IMR-90 (cell line): ENCODE measurements at regions not wholly inside any gene's neighbourhood (a gene's known extent, or its start where the extent isn't known, plus 50 kb on each side); places are given as distances from the start of the nearest gene placed in this dataset.

Experiments
- CEBPB ChIP-seq: IDR thresholded peaks from 2 replicates; pipeline ENCODE4 v1.6.1; 2012; ENCODE audit warnings: low read depth, low read length, improper control_type of control experiment
- CTCF ChIP-seq: conservative IDR thresholded peaks from 2 replicates; pipeline ENCODE4 v1.5.1; 2012; ENCODE audit warnings: mild to moderate bottlenecking, low read depth, low read length, improper control_type of control experiment
- FOS ChIP-seq: fragments of 150-350 bp; IDR thresholded peaks from 2 replicates; pipeline ENCODE4 v1.6.1; 2016; ENCODE audit warnings: low read depth, low read length
- MXI1 ChIP-seq: IDR thresholded peaks from 2 replicates; pipeline ENCODE4 v1.6.1; 2012; ENCODE audit warnings: low read depth, mild to moderate bottlenecking, low read length, moderate library complexity, borderline replicate concordance
- NFE2L2 ChIP-seq: fragments of 150-350 bp; IDR thresholded peaks from 2 replicates; pipeline ENCODE4 v1.6.1; 2016; ENCODE audit warnings: low read depth, mild to moderate bottlenecking, low read length
- POLR2A ChIP-seq: IDR thresholded peaks from 2 replicates; pipeline ENCODE4 v1.6.1; 2012; ENCODE audit warnings: mild to moderate bottlenecking, low read depth, low read length
- RAD21 ChIP-seq: IDR thresholded peaks from 2 replicates; pipeline ENCODE4 v1.6.1; 2012; ENCODE audit warnings: low read length, improper control_type of control experiment
- RFX5 ChIP-seq: IDR thresholded peaks from 2 replicates; pipeline ENCODE4 v1.8.0; 2012; ENCODE audit warnings: low read depth, mild to moderate bottlenecking, low read length, moderate library complexity

GRCh38 chr1:98027103-98027705 is 106.4 kb upstream of the DPYD start:
- TF ChIP-seq CTCF (no peak), FOS (no peak), RAD21 (no peak), NFE2L2 (no peak), CEBPB (no peak), POLR2A (no peak), MXI1 (no peak), RFX5 (no peak)
